ENCODE measurements at regions not wholly inside any gene's neighbourhood (a gene's known extent, or its start where the extent isn't known, plus 50 kb on each side); places are given as distances from the start of the nearest gene placed in this dataset.

- H3K4me3 ChIP-seq (ENCODE audit: low read depth, low read length) = no peak overlapping the region
- no peak for TF ChIP-seq CTCF (IDR thresholded peaks at IDR 0.05; ENCODE audit: borderline replicate concordance, insufficient read depth, low read depth, low read length)
Observed at GRCh38 chrX:36640232-36640631, 367.9 kb upstream of the FAM47C start.

- H3K4me3 ChIP-seq (ENCODE audit: low read depth, low read length) = no peak overlapping the region
- TF ChIP-seq CTCF (IDR thresholded peaks at IDR 0.05; ENCODE audit: borderline replicate concordance, insufficient read depth, low read depth, low read length) = no peak
Observed at GRCh38 chrX:36642052-36642451, 366.1 kb upstream of the FAM47C start.

GRCh38 chrX:36650622-36651021 lies 357.5 kb upstream of the FAM47C start:
- no peak for TF ChIP-seq CTCF (IDR thresholded peaks at IDR 0.05; ENCODE audit: borderline replicate concordance, insufficient read depth, low read depth, low read length)
- H3K4me3 ChIP-seq (ENCODE audit: low read depth, low read length) = no peak overlapping the region

GRCh38 chrX:36683507-36683906 lies 324.7 kb upstream of the FAM47C start:
- H3K4me3 ChIP-seq (ENCODE audit: low read depth, low read length) = no peak overlapping the region
- no peak for TF ChIP-seq CTCF (IDR thresholded peaks at IDR 0.05; ENCODE audit: borderline replicate concordance, insufficient read depth, low read depth, low read length)

GRCh38 chrX:36684053-36684452 lies 324.1 kb upstream of the FAM47C start:
- no peak overlapping the region for H3K4me3 ChIP-seq (ENCODE audit: low read depth, low read length)
- TF ChIP-seq CTCF (IDR thresholded peaks at IDR 0.05; ENCODE audit: borderline replicate concordance, insufficient read depth, low read depth, low read length) = 0 out of 2 replicates have a peak, but pooled peaks have one; percentile 5

- no peak for TF ChIP-seq CTCF (IDR thresholded peaks at IDR 0.05; ENCODE audit: borderline replicate concordance, insufficient read depth, low read depth, low read length)
- H3K4me3 ChIP-seq (ENCODE audit: low read depth, low read length) = no peak overlapping the region
Observed at GRCh38 chrX:36721990-36722389, 286.2 kb upstream of the FAM47C start.

GRCh38 chrX:36753602-36754001 lies 254.6 kb upstream of the FAM47C start:
- no peak for TF ChIP-seq CTCF (IDR thresholded peaks at IDR 0.05; ENCODE audit: borderline replicate concordance, insufficient read depth, low read depth, low read length)
- no peak overlapping the region for H3K4me3 ChIP-seq (ENCODE audit: low read depth, low read length)

Data from GM12875 (cell line).